ENCODE measurements at regions not wholly inside any gene's neighbourhood (a gene's known extent, or its start where the extent isn't known, plus 50 kb on each side); places are given as distances from the start of the nearest gene placed in this dataset.
"Not testable (repeated sequence)": the region's sequence is repeated elsewhere in the genome, so short reads cannot be mapped to it uniquely, and the experiment has no call there.

GRCh38 chr3:192054881-192055280, 593.9 kb downstream of the PYDC2 start:
- no peak for DNase-seq

- DNase-seq, result no peak
Measured at GRCh38 chr3:192055946-192056345, 595.0 kb downstream of the PYDC2 start.

- no peak for DNase-seq
Measured at GRCh38 chr3:192057261-192057660, 596.3 kb downstream of the PYDC2 start.

GRCh38 chr3:192060160-192060781, 599.3 kb downstream of the PYDC2 start:
- DNase-seq, result no peak

DNA sequence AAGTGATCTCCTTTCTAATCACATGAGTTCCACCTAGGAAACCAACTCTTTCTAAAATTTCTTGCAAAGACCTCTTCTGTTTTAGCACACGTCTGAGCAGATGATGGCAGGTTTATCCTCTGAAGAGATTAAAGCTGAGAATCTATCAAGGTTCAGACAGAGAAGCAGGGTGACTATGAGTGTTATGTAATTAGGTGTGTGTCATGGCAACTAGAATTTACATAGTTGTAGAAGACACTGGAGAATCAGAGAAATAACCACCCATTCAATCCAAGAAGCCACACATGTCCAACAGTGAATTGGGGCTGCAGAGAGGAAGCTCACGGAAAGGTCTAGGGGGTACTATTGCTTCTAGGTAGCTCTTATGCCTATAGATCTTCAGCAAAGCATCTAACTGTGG, 600.5 kb downstream of the PYDC2 start:
- DNase-seq, result no peak

- DNase-seq, result no peak
Measured at GRCh38 chr3:192062186-192062585, 601.2 kb downstream of the PYDC2 start.

DNA sequence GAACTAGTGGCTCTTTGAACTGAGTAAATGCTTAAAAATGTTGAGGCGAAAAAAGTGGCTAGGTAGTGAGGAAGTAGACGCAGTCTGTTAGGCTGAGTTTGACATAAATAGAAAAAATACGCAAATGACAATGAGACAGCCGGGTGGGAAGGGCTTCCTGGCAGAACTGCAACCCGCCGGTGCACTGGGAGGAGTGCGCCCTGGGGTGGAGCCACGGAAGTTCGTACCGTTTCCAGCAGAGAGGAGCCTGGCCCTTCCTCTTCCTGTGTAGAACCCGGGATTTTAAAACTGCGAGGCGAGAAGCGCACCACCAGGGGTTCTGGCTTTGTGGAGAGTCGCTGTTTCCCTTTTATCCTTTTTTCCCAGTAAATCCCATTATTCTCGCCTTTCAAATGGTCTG, 602.6 kb downstream of the PYDC2 start:
- DNase-seq, result no peak

DNA sequence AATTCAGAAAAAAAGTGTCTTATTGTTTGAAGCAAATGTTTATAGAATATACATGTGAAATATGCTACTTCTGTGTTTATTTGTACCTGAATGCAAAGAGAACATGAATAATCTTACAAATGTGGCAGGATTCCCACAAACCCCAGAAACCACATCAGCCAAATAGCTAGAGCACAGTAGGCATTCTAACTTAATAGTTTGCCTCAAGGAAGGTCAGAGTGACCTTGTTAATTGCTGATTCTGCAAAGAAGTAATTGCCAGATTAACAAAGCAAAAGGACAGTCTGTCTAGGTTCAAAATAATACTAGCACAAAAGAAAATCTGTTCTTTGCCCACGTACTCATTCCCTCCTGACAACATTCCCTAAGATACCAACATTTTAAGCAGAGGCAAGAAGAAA, 604.0 kb downstream of the PYDC2 start:
- DNase-seq, result no peak

GRCh38 chr3:192066253-192066652, 605.3 kb downstream of the PYDC2 start:
- not testable (repeated sequence) for DNase-seq

DNA sequence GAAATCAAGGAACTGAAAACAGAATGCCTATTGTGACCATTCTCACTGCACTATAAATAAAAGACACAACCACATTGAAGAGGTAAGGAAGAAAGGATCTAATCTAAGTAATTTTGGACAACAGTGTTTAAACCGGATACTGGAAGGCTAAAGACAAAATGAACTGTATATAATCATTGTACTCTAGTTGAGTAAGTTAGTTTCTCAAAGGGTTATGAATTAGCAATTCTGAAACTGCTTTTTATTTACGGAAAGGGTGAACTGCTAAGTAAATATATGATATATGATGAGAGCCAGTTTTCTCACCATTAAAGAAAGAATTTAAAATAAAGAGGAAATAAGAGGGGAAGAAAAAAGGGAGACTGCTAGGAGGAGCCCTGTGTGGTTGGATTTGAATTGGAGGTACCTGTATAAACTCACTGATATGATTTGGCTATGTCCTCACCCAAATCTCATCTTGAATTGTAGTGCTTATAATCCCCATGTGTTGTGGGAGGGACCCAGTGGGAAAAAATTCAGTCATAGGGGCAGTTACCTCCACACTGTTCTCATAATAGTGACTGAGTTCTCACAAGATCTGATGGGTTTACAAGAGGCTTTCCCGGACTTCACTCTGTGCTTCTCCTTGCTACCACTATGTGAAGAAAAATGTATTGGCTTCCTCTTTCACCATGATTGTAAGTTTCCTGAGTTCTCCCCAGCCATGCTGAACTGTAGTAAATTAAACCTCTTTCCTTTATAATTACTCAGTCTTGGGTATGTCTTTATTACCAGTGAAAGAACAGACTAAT, 607.7 kb downstream of the PYDC2 start:
- DNase-seq, result no peak

DNA sequence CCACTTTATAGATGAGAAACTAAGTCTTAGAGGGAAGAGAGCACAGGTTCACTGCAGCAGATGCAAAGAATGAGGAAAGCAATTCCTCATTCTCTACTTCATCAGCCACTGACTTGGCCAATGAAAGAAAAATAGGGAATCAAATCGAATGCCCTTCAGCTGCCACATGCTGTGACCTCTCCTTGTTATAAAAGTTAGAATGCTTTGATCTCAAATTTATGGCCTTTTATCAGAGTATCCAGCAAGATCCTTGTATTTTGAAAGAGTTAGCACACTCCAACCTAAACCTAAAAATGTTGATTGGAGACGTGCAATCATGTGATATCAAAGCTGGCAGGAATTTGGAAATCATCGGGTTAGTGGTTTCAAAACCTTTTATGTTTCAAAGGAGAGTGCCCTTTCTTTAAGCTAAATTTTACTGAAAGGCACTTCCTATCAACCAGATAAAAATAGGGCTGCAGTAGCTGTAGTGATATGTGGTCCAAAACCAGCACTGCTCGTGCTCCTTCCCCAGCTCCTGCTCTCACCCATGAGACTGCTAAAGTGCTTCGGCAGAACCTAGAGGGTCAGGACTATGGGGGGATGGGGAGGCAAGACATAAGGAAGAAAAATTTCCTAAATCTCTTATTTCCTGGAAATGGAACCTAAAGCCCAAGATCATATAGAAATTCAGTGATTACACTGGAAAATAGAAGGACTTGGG, 617.0 kb downstream of the PYDC2 start:
- DNase-seq, result no peak

DNA sequence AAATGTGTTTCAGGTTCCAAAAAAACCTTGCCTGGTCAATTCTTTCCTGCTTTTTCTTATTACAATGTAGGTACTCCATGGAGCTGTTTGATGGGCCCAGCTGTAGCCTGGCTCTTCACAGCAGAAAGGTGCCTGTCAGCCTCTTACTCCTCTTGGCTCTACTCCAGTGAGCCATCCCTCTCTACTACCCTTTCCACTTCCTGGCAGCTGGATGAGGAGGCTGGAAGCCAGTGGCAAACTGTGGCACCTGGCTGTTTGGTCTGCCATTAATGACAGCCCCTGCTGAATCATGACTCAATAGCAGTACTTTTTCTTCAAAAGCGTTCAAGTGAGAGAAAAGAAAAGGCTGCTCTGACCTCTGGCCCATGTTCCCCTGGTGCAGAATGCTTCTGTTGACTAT, 618.1 kb downstream of the PYDC2 start:
- no peak for DNase-seq

DNA sequence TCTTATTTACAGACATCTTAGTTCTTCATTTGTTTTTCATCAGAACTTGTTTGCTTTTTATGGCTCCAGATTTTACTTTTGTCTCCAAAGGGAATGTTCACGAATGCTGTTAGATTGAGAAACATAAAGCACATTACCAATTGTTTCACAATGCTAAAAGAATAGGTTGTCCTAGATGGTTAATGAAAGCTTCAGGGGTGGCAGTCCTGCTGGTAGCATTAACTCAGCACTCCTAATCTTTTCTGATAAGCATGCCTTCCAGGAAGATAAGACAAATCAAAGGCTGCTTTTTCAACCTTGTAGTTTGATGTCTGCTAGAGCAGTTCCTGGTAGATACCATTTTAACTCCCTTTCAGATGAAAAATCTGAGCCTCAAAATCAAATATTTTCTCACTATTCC, 619.4 kb downstream of the PYDC2 start:
- no peak for DNase-seq

- no peak for DNase-seq
Measured at GRCh38 chr3:192082730-192083660, 622.0 kb downstream of the PYDC2 start.

All from GOT3 (cell line).